Calu3 (cell line): ENCODE measurements at regions not wholly inside any gene's neighbourhood (a gene's known extent, or its start where the extent isn't known, plus 50 kb on each side); places are given as distances from the start of the nearest gene placed in this dataset.

Experiments
- BruUV-seq: library from RNA; stranded (reverse); fragments of 400-500 nt; replicated peaks from 2 replicates; lab custom pipeline; 2021; lab: Mats Ljungman, UMichigan
- CTCF ChIA-PET: fragments of 300-600 bp; sonication (Branson Sonifier 250); formaldehyde crosslinking; loops from one replicate; lab custom pipeline; 2022; ENCODE audit warnings: antibody characterized with exemption; lab: Charles Lee
- DNase-seq: peaks from one replicate; pipeline ENCODE4 v3.0.0; 2022
- H3K27ac Mint-ChIP-seq: one replicate; pipeline ENCODE4 v1.8.0; 2022; ENCODE audit warnings: mixed read lengths; ENCODE audit not compliant: unreplicated experiment
- H3K27me3 Mint-ChIP-seq: one replicate; pipeline ENCODE4 v1.8.0; 2022; ENCODE audit warnings: mixed read lengths; ENCODE audit not compliant: unreplicated experiment
- H3K36me3 Mint-ChIP-seq: one replicate; pipeline ENCODE4 v1.8.0; 2022; ENCODE audit warnings: mild to moderate bottlenecking, moderate library complexity, mixed read lengths; ENCODE audit not compliant: insufficient read depth, unreplicated experiment
- H3K4me1 Mint-ChIP-seq: one replicate; pipeline ENCODE4 v1.8.0; 2022; ENCODE audit warnings: mild to moderate bottlenecking, low read depth, mixed read lengths; ENCODE audit not compliant: unreplicated experiment
- H3K4me3 Mint-ChIP-seq: one replicate; pipeline ENCODE4 v1.8.0; 2022; ENCODE audit warnings: mild to moderate bottlenecking, low read depth, moderate library complexity, mixed read lengths; ENCODE audit not compliant: unreplicated experiment
- H3K9me3 Mint-ChIP-seq: one replicate; pipeline ENCODE4 v1.8.0; 2022; ENCODE audit warnings: low read depth, mixed read lengths; ENCODE audit not compliant: unreplicated experiment
- intact Hi-C: fragments of 100-400 bp; cut with micrococcal nuclease; formaldehyde crosslinking; loops from one replicate; pipeline ENCODE4 v1.10.0; 2022; ENCODE audit not compliant: unreplicated experiment
- TF ChIP-seq, protein P1 (sequence below): fragments of 200-600 bp; IDR thresholded peaks from one replicate; pipeline ENCODE4 v1.8.0; 2022; ENCODE audit warnings: antibody characterized with exemption; ENCODE audit not compliant: unreplicated experiment

DNA sequence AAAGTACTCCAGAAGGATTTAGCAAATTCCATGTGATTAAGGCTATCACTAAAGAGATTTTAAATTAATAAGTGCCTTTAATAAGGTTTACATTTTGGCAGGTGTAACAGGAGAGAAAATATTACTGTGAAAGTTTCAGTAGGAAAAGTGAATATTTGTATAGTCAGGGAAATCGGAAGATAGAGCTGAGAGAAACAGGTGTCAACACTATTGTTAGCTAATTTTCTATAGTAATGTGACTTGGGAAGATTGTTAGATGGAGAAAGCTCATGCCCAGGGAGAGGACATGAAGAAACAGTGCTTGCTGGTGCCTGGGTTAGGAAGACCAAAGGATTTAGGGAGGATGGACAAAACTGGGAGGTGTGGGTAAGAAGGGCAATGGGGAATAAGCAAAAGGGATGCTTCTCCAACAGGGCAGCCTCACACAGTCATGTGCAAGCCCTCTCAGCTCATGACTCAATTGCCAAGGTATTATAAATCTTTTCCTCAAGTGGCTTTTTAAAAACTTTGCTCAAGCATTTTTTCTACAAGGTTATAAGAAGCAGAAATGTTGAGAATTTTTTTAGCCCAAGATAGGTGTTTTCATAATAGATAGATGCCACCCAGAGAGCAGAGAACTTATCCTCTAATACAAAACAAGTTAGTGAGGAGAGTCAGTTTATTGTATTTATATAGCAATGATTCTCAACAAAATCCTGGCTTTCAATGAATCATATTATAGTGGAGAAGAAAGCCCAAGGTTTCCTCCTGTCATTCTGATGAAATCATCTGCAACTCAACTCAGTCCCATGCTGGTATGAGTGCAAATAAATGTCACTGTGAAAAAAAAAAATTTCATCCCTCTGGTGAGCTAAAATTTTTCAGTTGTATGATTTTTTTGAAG is 325.2 kb upstream of the NT5E start:
- Mint-ChIP-seq H3K9me3 (no peaks in the 10 kb centered on the region), H3K36me3 (no peaks in the 10 kb centered on the region), H3K27me3 (no peaks in the 10 kb centered on the region), H3K27ac (peak overlapping the region; percentile 69), H3K4me3 (no peak overlapping the region), H3K4me1 (peaks cover 17% of the 10 kb centered on the region)
- no peak for DNase-seq
- CTCF ChIA-PET = interaction anchor here (0.6 to 1.0 kb wide), 3 partner anchors 254 to 1510 kb away, joined by 3 read pairs; no protein-coding TSS in a partner anchor
- intact Hi-C loops = loop anchor here (5.0 kb wide), 3 partner anchors 107 to 702 kb away; no protein-coding TSS in a partner anchor
- TF ChIP-seq, protein P1, sequence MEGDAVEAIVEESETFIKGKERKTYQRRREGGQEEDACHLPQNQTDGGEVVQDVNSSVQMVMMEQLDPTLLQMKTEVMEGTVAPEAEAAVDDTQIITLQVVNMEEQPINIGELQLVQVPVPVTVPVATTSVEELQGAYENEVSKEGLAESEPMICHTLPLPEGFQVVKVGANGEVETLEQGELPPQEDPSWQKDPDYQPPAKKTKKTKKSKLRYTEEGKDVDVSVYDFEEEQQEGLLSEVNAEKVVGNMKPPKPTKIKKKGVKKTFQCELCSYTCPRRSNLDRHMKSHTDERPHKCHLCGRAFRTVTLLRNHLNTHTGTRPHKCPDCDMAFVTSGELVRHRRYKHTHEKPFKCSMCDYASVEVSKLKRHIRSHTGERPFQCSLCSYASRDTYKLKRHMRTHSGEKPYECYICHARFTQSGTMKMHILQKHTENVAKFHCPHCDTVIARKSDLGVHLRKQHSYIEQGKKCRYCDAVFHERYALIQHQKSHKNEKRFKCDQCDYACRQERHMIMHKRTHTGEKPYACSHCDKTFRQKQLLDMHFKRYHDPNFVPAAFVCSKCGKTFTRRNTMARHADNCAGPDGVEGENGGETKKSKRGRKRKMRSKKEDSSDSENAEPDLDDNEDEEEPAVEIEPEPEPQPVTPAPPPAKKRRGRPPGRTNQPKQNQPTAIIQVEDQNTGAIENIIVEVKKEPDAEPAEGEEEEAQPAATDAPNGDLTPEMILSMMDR = no peak
- BruUV-seq = no TSS peak

DNA sequence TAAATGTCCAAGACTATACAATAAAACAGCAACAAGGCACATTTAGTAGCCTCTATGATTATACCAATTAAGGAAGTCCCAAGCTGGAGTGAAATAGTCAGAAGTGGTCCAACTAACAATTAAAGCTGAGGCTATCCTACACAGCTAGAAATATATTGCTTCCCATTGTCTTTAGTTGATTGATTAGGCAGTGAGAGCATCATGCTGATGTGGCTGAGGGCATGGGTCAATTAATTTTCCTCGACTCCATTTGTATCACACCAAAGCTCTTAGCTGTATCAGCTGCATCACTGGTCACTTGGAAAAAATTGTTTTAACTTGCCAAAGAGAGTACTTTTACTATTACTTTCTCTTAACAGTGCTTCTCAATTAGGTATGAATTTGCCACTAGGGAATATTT is 328.7 kb upstream of the NT5E start:
- Mint-ChIP-seq H3K27ac (no peak overlapping the region), H3K36me3 (no peaks in the 10 kb centered on the region), H3K4me1 (peaks cover 14% of the 10 kb centered on the region), H3K9me3 (no peaks in the 10 kb centered on the region), H3K27me3 (no peaks in the 10 kb centered on the region), H3K4me3 (no peak overlapping the region)
- intact Hi-C loops = no loop called here
- no peak for DNase-seq
- TF ChIP-seq, protein P1 = no peak
- no TSS peak for BruUV-seq
- CTCF ChIA-PET = no interaction called here

DNA sequence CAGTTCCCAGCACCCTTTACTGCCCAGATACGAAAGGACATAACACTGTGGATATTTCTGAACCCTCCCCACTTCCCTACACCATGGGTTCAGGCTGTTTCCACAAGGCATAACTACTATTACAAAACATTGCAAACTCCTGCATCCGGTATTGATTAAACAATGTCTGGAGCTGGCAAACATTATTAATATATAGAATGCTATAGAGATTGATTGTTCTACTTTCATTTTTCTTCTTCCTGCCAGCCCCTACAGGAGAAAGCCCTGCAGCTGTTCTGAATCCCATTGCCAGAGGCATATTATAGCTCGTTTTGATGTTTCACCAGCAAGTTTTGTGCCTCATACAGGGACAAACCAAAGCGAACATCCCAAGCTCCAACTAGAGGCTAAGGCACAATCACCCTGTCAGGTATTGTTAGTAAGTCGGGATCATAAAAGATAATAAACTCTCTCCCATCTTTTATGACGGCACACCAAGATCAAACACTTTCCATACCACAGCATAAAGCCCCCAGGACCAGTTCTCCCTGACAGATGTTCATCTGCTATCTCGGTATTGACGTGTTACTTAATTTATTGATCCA is 331.1 kb upstream of the NT5E start:
- H3K36me3 Mint-ChIP-seq = no peaks in the 10 kb centered on the region
- no peak for DNase-seq
- CTCF ChIA-PET = interaction anchor here (1.1 kb wide), 1 partner anchor 16 kb away, joined by 3 read pairs; no protein-coding TSS in a partner anchor
- no peaks in the 10 kb centered on the region for H3K9me3 Mint-ChIP-seq
- BruUV-seq = no TSS peak
- intact Hi-C loops = no loop called here
- no peaks in the 10 kb centered on the region for H3K27me3 Mint-ChIP-seq
- H3K4me1 Mint-ChIP-seq = peaks cover 13% of the 10 kb centered on the region
- H3K4me3 Mint-ChIP-seq = no peak overlapping the region
- H3K27ac Mint-ChIP-seq = no peak overlapping the region
- TF ChIP-seq, protein P1 = no peak

DNA sequence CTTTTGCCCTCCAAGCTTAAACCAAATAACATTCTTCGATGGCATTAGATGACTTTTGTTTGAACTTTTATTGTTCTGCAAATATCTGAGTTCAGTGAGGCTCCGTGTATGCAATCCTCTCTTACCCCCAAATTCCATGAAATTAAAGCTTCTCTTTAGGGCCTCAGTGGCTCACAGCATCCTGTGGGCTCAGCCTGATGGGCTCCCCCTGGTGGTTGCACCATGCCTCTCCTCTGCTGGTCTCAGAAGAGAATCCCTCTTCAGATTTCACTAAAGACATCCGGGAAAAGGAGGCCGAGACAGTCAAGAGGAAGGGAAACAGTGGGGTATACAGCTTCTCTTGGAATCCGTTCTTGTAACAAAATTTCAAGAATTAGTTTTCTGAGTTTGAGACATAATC is 331.6 kb upstream of the NT5E start:
- H3K4me1 Mint-ChIP-seq = peaks cover 13% of the 10 kb centered on the region
- H3K27ac Mint-ChIP-seq = no peak overlapping the region
- no peak overlapping the region for H3K4me3 Mint-ChIP-seq
- H3K27me3 Mint-ChIP-seq = no peaks in the 10 kb centered on the region
- no peaks in the 10 kb centered on the region for H3K9me3 Mint-ChIP-seq
- TF ChIP-seq, protein P1 = no peak
- CTCF ChIA-PET = interaction anchor here (1.1 kb wide), 1 partner anchor 15 kb away, joined by 3 read pairs; no protein-coding TSS in a partner anchor
- no peaks in the 10 kb centered on the region for H3K36me3 Mint-ChIP-seq
- intact Hi-C loops = no loop called here
- BruUV-seq = no TSS peak
- DNase-seq = peak; percentile 4
